OCI-LY7 (cell line): ENCODE measurements at regions not wholly inside any gene's neighbourhood (a gene's known extent, or its start where the extent isn't known, plus 50 kb on each side); places are given as distances from the start of the nearest gene placed in this dataset.

Experiments
- CTCF ChIP-seq: fragments of 200-600 bp; sonication (generic); conservative IDR thresholded peaks from 2 replicates; pipeline ENCODE4 v1.5.1; 2014; ENCODE audit warnings: mild to moderate bottlenecking, antibody characterized with exemption, low read length, moderate library complexity, mixed read lengths
- EZH2phosphoT487 ChIP-seq: fragments of 200-600 bp; sonication (generic); IDR thresholded peaks from 2 replicates; pipeline ENCODE4 v1.6.1; 2018; ENCODE audit warnings: low read depth, borderline replicate concordance, mild to moderate bottlenecking, mixed run types, antibody characterized with exemption, low read length, moderate library complexity, mixed read lengths

- TF ChIP-seq CTCF (no peak), EZH2phosphoT487 (no peak)
These were observed 451.0 kb upstream of the SETBP1 start for GRCh38 chr18:44229693-44230108.
